NCI-H2196 (cell line): ENCODE measurements at regions not wholly inside any gene's neighbourhood (a gene's known extent, or its start where the extent isn't known, plus 50 kb on each side); places are given as distances from the start of the nearest gene placed in this dataset.

Source experiments
- DNase-seq: peaks from one replicate; lab custom pipeline; 2025; ENCODE audit not compliant: unreplicated experiment; lab: John Stamatoyannopoulos, UW

DNA sequence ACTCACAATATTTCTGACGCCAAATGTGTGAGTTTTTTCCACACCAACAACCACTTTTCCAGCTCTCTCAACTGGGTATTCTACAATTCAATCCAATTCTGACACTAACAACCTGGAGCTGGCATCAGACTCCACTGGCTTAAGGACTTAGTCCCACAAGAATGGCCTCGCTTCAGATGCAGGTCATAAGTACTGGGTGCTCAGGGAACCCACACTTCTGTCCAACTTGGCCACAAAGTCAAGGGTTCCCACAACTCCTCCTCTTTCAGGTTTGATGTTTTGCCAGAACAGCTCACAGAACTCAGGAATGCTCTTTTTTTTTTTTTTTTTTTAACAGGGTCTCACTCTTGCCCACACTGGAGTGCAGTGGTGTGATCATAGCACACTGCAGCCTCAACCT, 56.1 kb upstream of the TMC5 start:
- no peak for DNase-seq

DNA sequence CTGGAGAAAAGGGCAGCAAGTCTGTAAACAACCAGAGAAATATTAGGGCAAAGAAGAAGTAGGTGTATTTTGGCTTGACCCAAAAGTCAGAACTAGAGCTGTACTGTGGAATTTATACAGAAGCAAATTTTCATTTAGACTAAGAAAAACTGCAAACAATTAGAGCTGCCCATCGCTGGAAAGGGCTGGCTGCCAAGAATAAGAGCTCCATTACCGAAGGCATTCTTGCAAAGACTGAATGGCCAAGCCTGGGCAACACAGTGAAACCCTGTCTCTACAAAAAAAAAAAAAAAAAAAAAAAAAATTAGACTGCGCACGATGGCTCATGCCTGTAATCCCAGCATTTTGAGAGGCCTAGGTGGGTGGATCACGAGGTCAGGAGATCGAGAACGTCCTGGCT, 53.9 kb upstream of the TMC5 start:
- peak; percentile 28 for DNase-seq

DNA sequence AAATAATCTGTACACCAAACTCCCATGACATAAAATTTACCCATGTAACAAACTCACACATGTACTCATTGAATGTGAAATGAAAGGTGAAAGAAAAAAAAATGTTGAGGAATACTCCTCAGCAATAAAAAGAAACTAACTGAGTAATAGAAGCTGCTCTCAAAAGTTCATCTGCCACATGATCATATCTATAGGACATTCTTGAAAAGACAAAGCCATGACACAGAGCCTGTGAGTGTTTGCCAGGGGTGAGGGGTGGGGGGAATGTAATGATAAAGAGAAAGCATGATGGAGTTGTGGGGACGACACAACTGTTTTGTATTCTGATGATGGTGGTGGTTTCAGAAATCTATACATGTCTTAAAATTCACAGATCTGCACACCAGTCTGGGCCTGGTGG, 52.2 kb upstream of the TMC5 start:
- DNase-seq, result no peak

- no peak for DNase-seq
Observed at GRCh38 chr16:19366391-19366790, 51.3 kb upstream of the TMC5 start.

DNA sequence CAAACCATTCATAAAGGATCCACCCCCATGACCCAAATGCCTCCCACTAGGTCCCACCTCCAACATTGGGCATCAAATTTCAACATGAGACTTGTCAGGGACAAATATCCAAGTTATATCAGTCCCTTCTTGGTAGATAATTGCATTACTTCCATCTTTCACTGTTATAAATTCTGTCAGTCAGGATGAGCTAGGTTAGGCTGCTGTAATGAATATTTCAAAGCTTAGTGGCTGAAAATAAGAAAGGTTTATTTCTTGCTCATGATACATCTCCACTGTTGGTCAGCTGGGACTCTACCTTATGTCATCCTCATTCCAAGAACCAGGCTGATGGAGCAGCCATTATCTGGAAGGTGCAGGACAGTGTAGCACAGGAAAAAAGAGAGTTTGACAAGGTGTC, 50.3 kb upstream of the TMC5 start:
- no peak for DNase-seq
